ENCODE measurements at regions not wholly inside any gene's neighbourhood (a gene's known extent, or its start where the extent isn't known, plus 50 kb on each side); places are given as distances from the start of the nearest gene placed in this dataset.

DNA sequence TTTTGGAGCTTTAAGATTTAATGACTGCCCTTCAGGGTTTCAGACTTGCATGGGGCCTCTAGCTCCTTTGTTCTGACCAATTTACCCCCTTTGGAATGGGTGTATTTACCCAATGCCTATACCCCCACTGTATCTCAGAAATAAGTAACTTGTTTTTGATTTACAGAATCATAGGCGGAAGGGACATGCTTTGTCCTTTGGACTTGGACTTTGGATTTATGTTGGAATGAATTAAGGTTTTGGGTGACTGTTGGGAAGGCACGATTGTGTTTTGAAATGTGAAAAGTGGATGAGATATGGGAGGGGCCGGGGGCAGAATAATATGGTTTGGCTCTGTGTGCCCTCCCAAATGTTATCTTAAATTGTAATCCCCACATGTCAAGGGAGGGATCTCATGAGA lies 1824.7 kb downstream of the PCDH7 start:
- intact Hi-C loops (cut with micrococcal nuclease; ENCODE audit: unreplicated experiment), result no loop called here
- TF ChIP-seq, protein P1, sequence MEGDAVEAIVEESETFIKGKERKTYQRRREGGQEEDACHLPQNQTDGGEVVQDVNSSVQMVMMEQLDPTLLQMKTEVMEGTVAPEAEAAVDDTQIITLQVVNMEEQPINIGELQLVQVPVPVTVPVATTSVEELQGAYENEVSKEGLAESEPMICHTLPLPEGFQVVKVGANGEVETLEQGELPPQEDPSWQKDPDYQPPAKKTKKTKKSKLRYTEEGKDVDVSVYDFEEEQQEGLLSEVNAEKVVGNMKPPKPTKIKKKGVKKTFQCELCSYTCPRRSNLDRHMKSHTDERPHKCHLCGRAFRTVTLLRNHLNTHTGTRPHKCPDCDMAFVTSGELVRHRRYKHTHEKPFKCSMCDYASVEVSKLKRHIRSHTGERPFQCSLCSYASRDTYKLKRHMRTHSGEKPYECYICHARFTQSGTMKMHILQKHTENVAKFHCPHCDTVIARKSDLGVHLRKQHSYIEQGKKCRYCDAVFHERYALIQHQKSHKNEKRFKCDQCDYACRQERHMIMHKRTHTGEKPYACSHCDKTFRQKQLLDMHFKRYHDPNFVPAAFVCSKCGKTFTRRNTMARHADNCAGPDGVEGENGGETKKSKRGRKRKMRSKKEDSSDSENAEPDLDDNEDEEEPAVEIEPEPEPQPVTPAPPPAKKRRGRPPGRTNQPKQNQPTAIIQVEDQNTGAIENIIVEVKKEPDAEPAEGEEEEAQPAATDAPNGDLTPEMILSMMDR (conservative IDR thresholded peaks at IDR 0.05; ENCODE audit: low read depth, low read length), result no peak
- TF ChIP-seq EZH2 (IDR thresholded peaks at IDR 0.05; ENCODE audit: borderline replicate concordance, low read depth, low read length, poor library complexity, severe bottlenecking), result no peak
- no peaks in the 10 kb centered on the region for H3K4me1 ChIP-seq (ENCODE audit: insufficient read depth, low read length, poor library complexity, severe bottlenecking)
- H3K9me3 ChIP-seq (ENCODE audit: low read depth, low read length, poor library complexity, severe bottlenecking), result no peaks in the 10 kb centered on the region
- ChIA-PET CTCF (no interaction called here), POLR2A (ENCODE audit: low non-redundant PET) (no interaction called here)
- H3K36me3 ChIP-seq (ENCODE audit: insufficient read depth, low read length, poor library complexity, severe bottlenecking), result no peaks in the 10 kb centered on the region
- no TSS peak for BruUV-seq (replicated peaks)
- DNase-seq (ENCODE audit: low spot score), result no peak
- H3K4me3 ChIP-seq (ENCODE audit: low read depth, low read length, poor library complexity, severe bottlenecking), result no peak overlapping the region
- no peaks in the 10 kb centered on the region for H3K27me3 ChIP-seq (replicated peaks; ENCODE audit: insufficient read depth, low read depth, low read length, poor library complexity)
- no peak overlapping the region for H3K27ac ChIP-seq (ENCODE audit: low read depth, low read length, poor library complexity, severe bottlenecking)

DNA sequence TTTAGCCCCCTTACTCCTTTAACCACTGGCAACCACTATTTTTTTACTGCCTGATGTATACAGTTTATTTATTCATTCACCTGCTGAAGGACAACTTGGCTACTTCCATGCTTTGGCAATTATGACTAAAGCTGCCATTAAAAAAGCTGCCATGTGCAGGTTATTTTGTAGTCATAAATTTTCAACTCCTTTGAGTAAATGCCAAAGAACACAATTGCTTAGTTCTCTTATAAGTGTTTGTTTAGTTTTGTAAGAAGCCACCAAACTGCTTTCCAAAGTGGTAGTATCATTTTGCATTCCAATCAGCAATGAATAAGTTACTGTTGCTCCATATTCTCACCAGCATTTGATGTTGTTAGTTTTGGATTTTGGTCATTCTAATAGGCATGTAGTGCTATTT lies 1831.8 kb downstream of the PCDH7 start:
- TF ChIP-seq EZH2 (IDR thresholded peaks at IDR 0.05; ENCODE audit: borderline replicate concordance, low read depth, low read length, poor library complexity, severe bottlenecking), result no peak
- TF ChIP-seq, protein P1 (conservative IDR thresholded peaks at IDR 0.05; ENCODE audit: low read depth, low read length), result no peak
- CTCF ChIA-PET, result no interaction called here
- intact Hi-C loops (cut with micrococcal nuclease; ENCODE audit: unreplicated experiment), result no loop called here

DNA sequence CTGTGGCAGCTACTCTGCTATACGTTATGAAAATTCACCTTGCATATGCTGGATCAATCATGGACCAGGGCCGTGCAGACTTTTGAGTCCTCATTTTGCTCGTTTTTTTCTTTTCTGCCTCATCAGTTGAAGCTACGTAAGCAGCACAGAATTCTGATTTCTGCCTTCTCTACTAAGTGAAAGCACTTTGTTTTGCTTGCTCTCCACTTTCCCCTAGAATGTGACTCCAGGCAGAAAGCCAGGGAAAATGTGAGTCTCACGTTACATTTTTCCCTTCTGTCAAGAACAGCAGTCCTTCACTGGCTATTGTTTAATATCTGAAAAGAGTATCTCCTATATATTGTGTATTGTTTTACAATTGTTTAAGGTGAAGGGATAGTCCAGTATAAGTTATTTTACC lies 1840.1 kb downstream of the PCDH7 start:
- intact Hi-C loops (cut with micrococcal nuclease; ENCODE audit: unreplicated experiment), result no loop called here
- no TSS peak for BruUV-seq (replicated peaks)
- peak; percentile 2 for DNase-seq (ENCODE audit: low spot score)
- ChIA-PET POLR2A (ENCODE audit: low non-redundant PET) (no interaction called here), CTCF (no interaction called here)
- no peaks in the 10 kb centered on the region for H3K27me3 ChIP-seq (replicated peaks; ENCODE audit: insufficient read depth, low read depth, low read length, poor library complexity)
- H3K9me3 ChIP-seq (ENCODE audit: low read depth, low read length, poor library complexity, severe bottlenecking), result no peaks in the 10 kb centered on the region
- H3K27ac ChIP-seq (ENCODE audit: low read depth, low read length, poor library complexity, severe bottlenecking), result no peak overlapping the region
- TF ChIP-seq, protein P1 (conservative IDR thresholded peaks at IDR 0.05; ENCODE audit: low read depth, low read length), result no peak
- TF ChIP-seq EZH2 (IDR thresholded peaks at IDR 0.05; ENCODE audit: borderline replicate concordance, low read depth, low read length, poor library complexity, severe bottlenecking), result no peak
- no peaks in the 10 kb centered on the region for H3K36me3 ChIP-seq (ENCODE audit: insufficient read depth, low read length, poor library complexity, severe bottlenecking)
- H3K4me3 ChIP-seq (ENCODE audit: low read depth, low read length, poor library complexity, severe bottlenecking), result no peak overlapping the region
- H3K4me1 ChIP-seq (ENCODE audit: insufficient read depth, low read length, poor library complexity, severe bottlenecking), result no peaks in the 10 kb centered on the region

More for the DNA sequence above, 1831.8 kb downstream of the PCDH7 start:
- no peaks in the 10 kb centered on the region for H3K4me1 ChIP-seq (ENCODE audit: insufficient read depth, low read length, poor library complexity, severe bottlenecking)
- H3K9me3 ChIP-seq (ENCODE audit: low read depth, low read length, poor library complexity, severe bottlenecking), result no peaks in the 10 kb centered on the region
- H3K4me3 ChIP-seq (ENCODE audit: low read depth, low read length, poor library complexity, severe bottlenecking), result no peak overlapping the region
- DNase-seq (ENCODE audit: low spot score), result no peak
- POLR2A ChIA-PET (ENCODE audit: low non-redundant PET), result no interaction called here
- no peak overlapping the region for H3K27ac ChIP-seq (ENCODE audit: low read depth, low read length, poor library complexity, severe bottlenecking)
- no peaks in the 10 kb centered on the region for H3K36me3 ChIP-seq (ENCODE audit: insufficient read depth, low read length, poor library complexity, severe bottlenecking)
- no TSS peak for BruUV-seq (replicated peaks)
- no peaks in the 10 kb centered on the region for H3K27me3 ChIP-seq (replicated peaks; ENCODE audit: insufficient read depth, low read depth, low read length, poor library complexity)
